ENCODE measurements at regions not wholly inside any gene's neighbourhood (a gene's known extent, or its start where the extent isn't known, plus 50 kb on each side); places are given as distances from the start of the nearest gene placed in this dataset.

DNA sequence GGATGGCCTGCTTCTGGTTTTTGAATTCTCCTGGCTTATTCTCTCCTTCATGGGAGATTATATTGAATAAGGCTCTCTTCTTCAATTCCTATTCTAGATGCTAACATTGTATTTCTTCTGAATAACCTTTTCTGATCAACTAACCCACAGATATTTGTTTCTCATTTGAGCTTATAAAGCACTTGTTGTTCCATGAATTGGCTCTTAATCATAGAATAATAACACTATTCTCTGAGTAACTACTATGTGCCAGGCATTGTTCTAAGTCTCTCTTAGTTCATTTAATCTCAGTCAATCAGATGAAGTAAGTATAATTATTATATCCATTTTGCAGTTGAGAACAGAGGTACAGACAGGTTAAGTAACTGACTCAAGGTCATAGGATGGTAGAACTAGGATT lies 136.3 kb upstream of the MLIP start:
- DNase-seq = no peak

DNA sequence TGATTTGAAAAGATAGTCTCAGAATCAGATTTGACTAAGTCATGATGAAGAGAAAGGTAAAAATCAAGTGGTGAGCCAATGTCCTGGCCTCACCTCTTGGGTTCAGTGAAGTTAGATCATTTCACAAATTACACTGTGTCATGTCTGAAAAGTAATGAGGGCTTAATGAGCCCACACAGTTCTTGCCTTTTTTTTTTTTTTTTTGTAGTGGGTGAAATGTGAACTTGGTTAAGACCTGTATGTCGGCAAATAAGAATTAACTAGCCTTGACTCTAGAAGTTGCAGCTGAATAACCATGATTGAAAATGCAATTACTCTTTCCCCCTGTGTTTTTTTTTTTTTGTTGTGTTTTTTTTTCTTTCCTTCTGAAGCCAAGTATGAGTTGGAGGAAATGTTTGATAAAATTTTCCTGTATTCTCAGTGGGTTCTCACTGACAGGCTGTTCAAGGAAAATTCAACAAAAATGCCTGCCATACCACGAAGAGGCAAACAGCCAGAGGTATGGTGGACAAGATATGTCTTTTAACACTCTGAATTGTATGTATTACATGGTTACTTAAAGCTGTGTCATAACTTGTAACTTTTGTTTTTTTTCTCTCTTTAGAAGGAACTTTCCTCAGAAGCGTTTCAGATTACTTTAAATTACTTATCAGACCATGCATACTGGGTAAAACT lies 135.2 kb upstream of the MLIP start:
- no peak for DNase-seq

- DNase-seq = no peak
Observed at GRCh38 chr6:53977551-53977950, 133.7 kb upstream of the MLIP start.

- peak; percentile 44 for DNase-seq
Observed at GRCh38 chr6:53979468-53980067, 131.7 kb upstream of the MLIP start.

DNA sequence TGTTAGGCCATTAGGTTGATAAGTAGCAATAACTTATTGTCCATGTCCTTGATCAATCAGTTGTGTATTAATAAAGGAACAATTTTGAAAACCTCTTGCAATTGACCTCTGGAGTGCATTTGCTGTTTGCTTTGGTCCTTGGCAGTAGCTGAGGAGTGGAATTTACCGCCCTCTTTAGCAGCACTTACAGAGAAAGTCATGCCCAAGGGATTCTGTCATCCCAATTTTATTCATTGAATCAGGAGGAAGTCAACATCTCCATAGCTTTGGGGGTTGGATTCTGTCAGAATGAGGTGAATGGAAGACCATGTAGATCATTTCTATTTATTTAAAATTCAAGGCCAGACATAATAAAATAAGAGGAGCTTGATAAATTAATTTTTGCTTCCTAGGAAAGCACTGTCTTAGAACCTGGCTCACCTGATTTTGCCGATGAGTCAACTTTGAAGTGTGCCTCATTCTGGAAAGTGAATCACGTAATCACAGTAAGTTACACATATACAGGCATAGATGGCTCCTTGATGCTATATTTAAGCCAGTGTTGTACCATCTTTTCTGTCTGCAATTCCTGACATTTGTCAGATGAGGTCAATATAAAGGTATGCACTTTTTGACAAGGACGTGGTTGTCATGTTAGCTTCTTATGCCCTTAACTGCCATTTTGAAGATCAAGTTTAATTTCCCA lies 128.7 kb upstream of the MLIP start:
- DNase-seq = no peak

GRCh38 chr6:53983301-53983700 lies 127.9 kb upstream of the MLIP start:
- DNase-seq = no peak

DNA sequence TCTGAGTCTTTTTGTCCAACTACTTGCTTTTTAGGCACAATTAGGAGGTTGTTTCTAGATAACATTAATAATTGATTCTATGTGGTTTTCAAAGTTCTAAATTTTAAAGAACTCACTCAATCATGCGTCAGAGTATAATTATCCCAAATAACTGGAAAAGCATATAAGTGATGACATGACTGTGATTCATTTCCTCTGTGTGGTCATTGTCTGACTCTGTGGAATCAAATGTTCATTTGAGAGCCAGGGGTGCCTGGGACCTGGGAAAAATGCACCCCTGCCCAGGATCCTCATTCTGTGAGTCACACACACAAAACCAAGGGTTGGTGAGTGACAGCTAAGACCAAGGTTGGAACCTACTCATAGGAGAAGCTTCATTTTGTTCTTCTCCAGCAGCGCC lies 127.1 kb upstream of the MLIP start:
- DNase-seq = no peak

GRCh38 chr6:53984581-53984980 lies 126.7 kb upstream of the MLIP start:
- DNase-seq = no peak

DNA sequence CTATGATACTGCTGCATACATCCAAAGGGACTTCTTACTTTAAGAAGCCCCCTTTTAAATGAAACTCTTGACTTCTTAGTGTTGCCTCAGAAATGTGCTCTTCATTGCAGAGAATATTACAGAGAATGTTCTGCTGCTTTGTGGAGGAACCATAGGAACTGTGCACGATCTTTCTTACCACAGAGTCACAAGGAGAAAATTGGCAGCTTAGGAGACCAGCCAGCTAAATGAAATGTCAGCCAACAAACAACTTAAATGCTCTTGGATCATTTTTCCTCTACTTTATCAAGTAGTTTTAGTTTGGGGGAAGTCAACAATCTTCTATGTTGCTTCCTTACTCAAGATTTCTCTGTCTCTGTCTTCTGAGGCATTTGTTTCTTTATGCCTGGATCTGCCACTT lies 125.9 kb upstream of the MLIP start:
- DNase-seq = no peak

DNA sequence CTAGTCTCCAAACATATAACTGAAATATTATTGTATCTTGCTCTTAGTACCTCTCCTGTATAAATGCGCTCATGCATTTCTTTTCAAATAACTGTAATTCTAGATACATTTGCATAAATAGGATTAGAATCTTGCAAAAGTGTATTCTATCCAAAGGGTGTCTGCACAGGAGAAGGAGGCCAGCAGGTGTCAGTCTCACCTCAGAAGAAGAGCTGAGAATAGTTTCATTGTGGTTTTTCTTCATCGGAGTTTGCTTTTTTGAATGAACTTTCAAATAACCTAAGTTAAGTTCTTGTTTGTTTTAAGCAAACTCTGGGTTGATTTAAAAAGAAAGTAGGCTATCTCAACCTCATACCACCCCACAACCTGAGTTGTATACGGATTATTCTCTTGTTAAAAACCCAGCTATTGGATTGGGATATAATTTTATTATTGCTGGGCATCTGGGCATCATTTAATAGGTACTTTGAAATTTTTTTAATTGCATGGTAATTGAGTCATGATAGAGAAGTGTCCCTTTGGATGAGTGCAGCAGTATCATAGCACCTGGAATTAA lies 125.0 kb upstream of the MLIP start:
- DNase-seq = peak; percentile 80

DNA sequence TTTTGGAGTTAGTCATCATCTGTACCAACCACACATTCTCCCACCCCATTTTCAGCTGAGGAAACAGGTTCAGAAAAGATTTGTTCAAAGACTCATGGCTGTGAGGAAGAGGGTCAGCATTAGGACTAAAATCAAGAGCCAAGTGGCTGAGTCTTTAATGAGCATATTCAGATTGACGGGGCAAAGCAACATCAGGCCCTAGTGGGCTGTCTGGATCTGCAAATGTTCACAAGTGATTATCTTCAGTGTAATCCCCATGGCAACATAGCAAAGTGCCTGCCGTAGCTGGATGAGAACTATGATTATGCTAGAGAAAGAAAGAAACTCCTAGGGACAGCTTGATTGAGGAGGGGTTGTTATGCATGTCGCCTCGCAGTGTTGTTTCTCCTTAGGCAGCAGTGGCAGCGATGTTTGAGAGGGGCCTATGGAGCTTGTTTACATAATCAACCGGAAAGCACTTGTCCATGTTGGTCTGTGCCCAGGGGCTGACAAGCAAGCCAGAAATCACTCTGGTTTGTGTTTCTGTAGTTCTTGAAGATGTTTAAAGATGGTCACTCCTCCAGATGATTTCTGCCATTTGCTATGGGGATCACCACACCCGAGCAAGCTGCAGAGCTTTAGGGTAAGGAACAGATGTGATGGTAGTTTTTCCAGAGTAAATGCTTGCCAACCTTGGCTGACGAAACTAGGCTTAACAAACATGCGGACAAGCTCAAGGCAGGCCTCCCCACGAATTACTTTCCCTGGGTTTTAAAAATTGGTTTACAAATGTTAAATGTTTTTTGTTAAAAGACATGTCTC lies 124.3 kb upstream of the MLIP start:
- no peak for DNase-seq

DNA sequence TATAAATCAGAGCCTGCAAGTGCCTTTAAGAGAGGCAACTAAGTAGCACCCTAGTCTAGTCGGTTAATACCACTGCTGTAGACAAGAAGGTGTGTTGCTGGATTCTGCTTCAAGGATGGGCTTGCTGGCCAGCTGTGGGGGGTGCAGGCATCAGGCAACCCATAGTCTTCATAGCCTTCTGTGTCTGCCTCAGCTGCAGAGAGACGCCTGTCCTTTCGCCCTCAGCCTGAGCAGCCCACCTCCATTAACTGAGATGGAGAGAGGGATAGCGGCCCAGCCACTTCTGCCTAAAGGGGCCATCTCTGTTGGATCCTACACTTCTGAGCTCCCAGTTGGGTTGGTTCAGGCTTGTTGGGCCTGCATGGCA lies 123.7 kb upstream of the MLIP start:
- DNase-seq = no peak

DNA sequence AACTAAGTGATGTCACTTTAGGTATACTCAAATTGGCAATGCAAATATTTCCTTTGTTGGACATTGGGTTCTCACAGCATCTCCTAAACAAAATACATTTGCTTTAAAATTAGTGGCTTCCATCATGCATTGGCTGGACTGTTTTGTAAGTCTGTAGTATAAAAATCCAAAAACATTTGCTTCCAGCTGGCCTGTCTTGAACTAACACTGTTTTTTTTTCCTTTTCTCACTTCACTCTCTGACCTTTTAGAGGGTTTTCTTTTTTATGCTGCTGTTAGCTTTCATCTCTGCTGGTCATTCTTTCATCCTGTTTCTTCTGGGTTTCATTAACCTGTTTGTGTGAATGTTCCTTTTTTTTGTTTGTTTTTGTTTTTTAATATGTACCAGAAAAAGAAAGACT lies 121.7 kb upstream of the MLIP start:
- no peak for DNase-seq

DNA sequence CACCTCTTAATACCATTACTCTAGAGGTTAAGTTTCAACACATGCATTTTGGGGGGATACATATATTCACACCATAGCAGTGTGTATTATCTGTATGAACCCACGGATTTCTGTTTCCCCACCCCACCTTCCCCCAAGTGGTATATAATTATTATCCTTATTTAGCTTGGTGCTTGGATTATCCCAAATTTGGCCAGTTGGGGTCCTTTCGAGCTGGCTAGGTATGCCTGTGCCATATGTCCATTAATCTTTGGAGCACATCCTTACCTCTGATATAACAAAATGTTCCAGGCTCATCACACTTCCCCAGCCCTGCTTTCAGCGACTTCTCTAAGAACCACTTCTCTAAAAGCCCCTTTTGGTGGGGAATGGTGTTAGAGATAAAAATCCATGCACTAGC lies 118.7 kb upstream of the MLIP start:
- no peak for DNase-seq

- DNase-seq = no peak
Observed at GRCh38 chr6:53994201-53994600, 117.0 kb upstream of the MLIP start.

DNA sequence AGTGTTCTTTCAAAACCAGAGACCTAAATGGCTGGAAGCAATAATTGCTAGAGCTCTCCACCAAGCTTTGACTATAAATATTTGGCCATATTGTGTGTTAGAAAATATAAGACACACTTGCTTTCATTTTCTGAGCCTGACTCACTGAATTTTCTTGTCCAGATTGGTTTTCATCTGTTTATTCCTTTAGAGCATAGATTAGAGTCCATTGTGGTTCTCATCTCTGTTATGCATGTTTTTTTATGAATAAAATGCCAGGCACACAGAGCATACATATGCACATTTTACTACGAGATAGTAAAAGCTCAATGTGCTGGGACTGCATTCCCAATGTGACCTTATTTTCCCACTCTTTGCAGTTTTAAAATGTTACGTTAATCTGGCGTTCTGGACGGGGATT lies 115.3 kb upstream of the MLIP start:
- DNase-seq = no peak

DNA sequence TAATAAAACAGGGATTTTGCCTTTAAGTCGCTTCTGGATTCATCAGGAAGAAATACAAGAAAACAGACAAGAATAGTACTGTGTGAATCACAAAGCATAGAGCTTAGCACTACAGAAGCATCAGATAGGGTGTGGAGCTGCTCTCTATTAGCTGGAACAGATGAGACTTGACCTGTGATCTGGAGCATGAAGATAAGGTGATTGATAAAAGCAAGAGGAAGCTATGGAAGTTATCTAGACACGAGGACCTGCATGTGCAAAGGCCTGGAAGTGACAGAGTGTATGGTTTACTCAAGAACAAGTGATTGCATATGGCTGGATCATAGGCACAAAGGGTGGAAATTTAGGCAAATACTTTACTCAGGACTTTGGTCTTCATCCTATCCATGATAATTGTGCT lies 112.9 kb upstream of the MLIP start:
- DNase-seq = no peak

GRCh38 chr6:53999088-53999755 lies 112.0 kb upstream of the MLIP start:
- DNase-seq = no peak

DNA sequence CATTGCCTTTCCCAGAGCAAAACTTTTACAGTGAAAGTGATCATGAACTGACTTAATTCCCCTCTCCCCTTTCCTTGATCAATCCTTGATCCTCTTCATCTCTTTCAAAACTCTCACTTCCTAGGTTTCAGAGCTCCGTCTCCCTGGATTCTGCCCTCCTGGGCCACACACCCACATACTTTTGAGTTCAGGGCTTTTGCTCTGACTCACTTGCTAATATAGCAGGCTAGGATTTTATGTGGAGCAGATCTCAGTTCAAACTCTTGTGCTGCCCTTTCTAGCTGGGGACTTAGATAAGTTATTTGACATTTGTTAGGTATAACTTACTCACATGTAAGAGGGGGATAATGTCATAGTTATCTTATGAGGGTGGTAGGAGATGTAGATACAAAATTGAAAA lies 109.1 kb upstream of the MLIP start:
- DNase-seq = no peak

DNA sequence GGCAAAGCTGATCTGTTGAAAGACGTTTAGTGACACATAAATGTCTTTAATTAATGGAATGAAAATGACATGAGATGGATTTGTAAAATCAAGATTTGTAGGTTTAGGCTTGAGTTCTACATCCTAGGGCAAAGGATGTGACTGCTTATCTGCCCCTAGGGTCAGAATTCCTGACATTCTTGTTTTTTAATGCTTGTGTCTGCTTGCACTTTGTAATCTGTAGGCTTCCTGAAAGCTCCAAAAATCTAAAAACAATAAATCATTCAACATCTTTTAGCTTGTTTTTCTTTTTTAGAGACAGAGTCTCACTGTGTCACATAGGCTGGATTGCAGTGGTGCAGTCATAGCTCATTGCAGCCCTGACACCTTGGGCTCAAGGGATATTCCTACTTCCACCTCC lies 107.9 kb upstream of the MLIP start:
- no peak for DNase-seq

DNA sequence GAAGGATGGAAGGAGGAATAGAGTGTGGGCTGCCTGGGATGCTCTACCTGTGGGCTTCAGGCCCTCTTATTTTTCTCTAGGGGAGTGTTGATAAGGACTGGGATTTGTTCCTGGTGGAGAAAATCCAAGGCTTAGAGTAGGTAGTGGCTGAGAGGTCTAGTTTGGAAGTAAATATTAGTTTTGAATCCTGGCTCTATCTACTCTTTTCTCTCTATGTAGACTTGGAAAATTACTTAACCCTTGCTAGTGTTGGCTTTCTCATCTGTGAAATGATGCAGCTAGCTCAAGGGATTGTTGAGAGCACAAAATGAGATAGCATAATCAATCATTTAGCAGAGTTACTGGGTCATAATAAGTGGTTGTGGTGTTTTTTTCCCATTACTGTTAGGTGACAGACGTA lies 102.7 kb upstream of the MLIP start:
- DNase-seq = no peak

GRCh38 chr6:54009052-54009654 lies 102.1 kb upstream of the MLIP start:
- DNase-seq = no peak

Measured in NCI-H526 treated with DMSO at 0.1 percent for 48 hours (cell line).